ENCODE measurements at regions not wholly inside any gene's neighbourhood (a gene's known extent, or its start where the extent isn't known, plus 50 kb on each side); places are given as distances from the start of the nearest gene placed in this dataset.

DNA sequence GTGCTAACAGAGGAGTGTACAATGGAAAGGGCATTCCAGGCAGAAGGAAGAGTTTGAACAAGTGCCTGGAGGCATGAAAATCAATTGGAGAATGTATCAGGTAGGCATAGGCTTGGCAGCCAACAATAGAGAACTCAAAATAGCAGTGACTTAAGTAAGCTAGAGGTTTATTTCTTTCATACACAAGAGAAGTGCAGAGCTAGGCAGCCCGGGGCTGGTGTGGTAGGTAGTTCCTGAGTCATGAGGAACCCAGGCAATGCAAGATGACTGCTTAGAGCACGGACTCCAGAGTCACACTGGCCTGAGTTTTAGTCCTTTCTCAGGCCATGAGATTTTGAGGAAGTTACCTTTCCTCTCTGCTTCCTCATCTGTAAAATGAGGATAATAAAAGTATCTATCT is 74.8 kb upstream of the LRRN2 start:
- TF ChIP-seq, protein P1, sequence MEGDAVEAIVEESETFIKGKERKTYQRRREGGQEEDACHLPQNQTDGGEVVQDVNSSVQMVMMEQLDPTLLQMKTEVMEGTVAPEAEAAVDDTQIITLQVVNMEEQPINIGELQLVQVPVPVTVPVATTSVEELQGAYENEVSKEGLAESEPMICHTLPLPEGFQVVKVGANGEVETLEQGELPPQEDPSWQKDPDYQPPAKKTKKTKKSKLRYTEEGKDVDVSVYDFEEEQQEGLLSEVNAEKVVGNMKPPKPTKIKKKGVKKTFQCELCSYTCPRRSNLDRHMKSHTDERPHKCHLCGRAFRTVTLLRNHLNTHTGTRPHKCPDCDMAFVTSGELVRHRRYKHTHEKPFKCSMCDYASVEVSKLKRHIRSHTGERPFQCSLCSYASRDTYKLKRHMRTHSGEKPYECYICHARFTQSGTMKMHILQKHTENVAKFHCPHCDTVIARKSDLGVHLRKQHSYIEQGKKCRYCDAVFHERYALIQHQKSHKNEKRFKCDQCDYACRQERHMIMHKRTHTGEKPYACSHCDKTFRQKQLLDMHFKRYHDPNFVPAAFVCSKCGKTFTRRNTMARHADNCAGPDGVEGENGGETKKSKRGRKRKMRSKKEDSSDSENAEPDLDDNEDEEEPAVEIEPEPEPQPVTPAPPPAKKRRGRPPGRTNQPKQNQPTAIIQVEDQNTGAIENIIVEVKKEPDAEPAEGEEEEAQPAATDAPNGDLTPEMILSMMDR (conservative IDR thresholded peaks at IDR 0.05; ENCODE audit: low read depth, low read length): no peak
- TF ChIP-seq MAZ (IDR thresholded peaks at IDR 0.05; ENCODE audit: borderline replicate concordance, low read depth, low read length): no peak
- TF ChIP-seq POLR2A (IDR thresholded peaks at IDR 0.05; ENCODE audit: low read depth, low read length): no peak
- TF ChIP-seq MAFK (IDR thresholded peaks at IDR 0.05; ENCODE audit: low read depth, low read length): no peak
- TF ChIP-seq RAD21 (IDR thresholded peaks at IDR 0.05; ENCODE audit: low read length): no peak
- no peak for TF ChIP-seq RCOR1 (IDR thresholded peaks at IDR 0.05; ENCODE audit: insufficient replicate concordance, low read length)
- no peak for TF ChIP-seq FOS (IDR thresholded peaks at IDR 0.05; ENCODE audit: low read depth, low read length)

Measured in IMR-90 (cell line).